T47D (cell line): ENCODE measurements at regions not wholly inside any gene's neighbourhood (a gene's known extent, or its start where the extent isn't known, plus 50 kb on each side); places are given as distances from the start of the nearest gene placed in this dataset.

Source experiments
- DNase-seq, 2 experiments: peaks; one replicate each; pipeline versions ENCODE4 v3.0.0 to v3.0.0-alpha.2; 2011 to 2012; ENCODE audit warnings: low read depth in 1 of 2, low spot score in 1 of 2
- JUND ChIP-seq: IDR thresholded peaks from 2 replicates; pipeline ENCODE4 v1.6.1; 2012; ENCODE audit warnings: low read depth
- in situ Hi-C: cut with HindIII; loops from 2 replicates; pipeline ENCODE4 v1.10.0; 2016; ENCODE audit warnings: low sequenced_read_pairs, low pct_unique_long_range_greater_than_20kb

- DNase-seq: no peak
- no peak for TF ChIP-seq JUND
- in situ Hi-C loops: no loop called here
Observed at GRCh38 chr7:18194616-18195015, 167.0 kb upstream of the PRPS1L1 start.

DNA sequence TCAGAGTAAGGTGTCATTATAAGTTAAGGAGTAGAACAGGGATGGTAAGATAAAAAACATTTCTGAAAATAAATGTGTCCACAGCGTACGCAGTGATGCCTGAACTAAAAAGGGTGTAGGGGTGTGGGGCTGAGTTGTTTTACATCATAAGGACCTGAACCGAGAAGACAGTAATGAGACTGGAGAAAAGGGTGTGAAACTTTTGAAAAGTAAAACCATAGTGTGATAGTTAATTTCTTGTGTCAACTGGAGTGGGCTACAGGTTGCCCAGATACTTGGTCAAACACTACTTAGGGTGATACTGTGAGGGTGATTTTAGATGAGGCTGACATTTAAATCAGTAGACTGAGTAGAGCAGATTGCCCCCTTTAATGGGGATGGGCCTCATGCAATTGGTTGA lies 169.0 kb upstream of the PRPS1L1 start:
- in situ Hi-C loops: no loop called here
- DNase-seq: no peak
- TF ChIP-seq JUND: no peak

DNA sequence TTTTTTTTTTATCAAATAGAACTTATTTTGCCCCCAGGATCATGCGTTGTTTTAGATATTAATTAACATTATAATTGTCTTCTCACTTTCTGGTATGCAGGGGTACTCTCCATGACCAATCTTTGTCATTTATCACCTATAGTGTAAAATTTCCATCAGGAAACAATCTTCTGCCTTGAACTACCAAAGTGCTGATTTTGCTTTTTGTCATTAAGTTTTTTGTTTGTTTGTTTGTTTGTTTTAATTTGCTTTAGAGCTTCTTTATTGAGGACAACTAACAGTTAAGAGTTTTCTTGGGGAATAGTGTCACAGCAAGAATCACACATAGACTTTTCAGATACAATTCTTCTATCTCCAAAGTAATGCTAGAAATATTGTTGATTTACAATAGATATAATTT lies 171.2 kb upstream of the PRPS1L1 start:
- TF ChIP-seq JUND: no peak
- DNase-seq: no peak
- in situ Hi-C loops: no loop called here

- in situ Hi-C loops: no loop called here
- DNase-seq: no peak
- no peak for TF ChIP-seq JUND
Observed at GRCh38 chr7:18200266-18200665, 172.6 kb upstream of the PRPS1L1 start.

DNA sequence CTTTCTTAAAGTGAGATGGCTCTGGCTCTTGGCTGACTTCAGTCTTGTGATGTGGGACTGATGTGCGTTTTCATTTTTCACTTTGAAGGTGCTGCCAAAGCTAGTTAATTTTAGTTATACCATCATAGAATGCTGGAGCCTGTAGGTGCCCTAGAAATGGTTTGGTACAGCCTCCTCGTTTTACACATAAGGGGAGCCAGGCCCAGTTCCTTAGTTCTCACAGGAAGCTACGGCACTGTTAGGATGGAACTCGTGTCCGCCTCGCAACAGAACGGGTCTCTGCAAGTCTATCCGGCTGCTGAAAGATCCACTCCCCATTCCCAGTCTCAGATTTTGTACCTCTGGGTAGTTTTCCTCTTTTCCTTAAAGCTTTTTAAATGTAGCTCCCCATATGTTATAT lies 173.2 kb upstream of the PRPS1L1 start:
- TF ChIP-seq JUND: no peak
- in situ Hi-C loops: no loop called here
- no peak for DNase-seq

GRCh38 chr7:18201350-18201749 lies 173.7 kb upstream of the PRPS1L1 start:
- in situ Hi-C loops: no loop called here
- no peak for TF ChIP-seq JUND
- DNase-seq: no peak

DNA sequence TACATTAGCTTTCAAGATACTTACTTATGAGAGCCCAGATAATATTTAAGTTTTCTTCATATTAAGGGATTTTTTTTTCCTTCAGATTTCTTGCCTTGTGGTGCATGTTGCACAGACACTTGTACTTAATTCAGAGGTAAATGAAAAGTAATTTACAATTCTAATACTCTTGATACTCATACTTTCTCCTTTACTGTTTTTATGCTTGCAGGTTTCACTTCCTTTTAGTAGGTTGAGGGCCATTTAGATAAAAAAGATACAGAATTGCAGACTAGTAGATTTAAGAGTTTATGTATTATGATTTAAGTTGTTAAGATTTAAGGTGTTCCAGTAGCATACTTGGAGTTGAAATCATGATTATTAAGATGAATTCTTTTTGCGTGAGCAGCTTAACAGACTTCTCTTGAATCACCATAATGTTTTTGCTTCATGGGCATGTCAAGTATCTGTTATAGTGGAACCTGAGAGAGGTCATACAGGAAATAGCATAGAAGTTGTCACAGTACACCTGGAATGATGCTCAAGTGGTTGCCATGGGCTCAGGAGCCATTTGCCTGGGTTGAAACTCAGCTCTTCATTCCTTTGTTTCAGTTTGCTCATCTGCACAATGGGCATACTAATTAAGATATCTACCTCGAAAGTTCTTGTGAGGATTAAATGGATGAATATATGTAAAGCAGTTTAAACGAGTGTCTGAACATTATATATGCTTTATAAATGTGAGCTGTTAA lies 174.8 kb upstream of the PRPS1L1 start:
- no peak for DNase-seq
- TF ChIP-seq JUND: no peak
- in situ Hi-C loops: no loop called here

GRCh38 chr7:18206331-18206730 lies 178.7 kb upstream of the PRPS1L1 start:
- in situ Hi-C loops: no loop called here
- DNase-seq: no peak
- no peak for TF ChIP-seq JUND

GRCh38 chr7:18208921-18209320 lies 181.3 kb upstream of the PRPS1L1 start:
- DNase-seq: peak in 1 of 2 experiments; percentile 75
- in situ Hi-C loops: no loop called here
- no peak for TF ChIP-seq JUND

- DNase-seq: no peak
- in situ Hi-C loops: no loop called here
- no peak for TF ChIP-seq JUND
Observed at GRCh38 chr7:18210377-18210776, 182.7 kb upstream of the PRPS1L1 start.

DNA sequence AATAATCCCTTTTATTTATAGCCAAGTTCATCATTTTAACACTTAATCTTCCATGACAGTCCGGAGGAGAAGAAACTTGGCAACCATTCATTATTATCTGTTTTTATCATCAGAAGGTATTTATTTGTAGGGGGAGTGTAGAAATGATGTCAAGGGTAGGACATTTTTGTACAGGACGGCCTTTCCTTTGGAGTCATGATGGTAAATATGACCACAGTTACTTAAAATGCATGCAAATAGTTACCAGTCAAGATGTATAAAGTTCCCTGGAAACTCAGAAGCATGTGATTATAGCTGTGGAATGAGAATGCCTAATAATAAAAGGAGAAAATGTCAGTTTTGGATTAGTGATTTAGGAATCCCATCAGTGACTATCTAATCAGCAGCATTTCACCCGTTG lies 183.1 kb upstream of the PRPS1L1 start:
- TF ChIP-seq JUND: no peak
- DNase-seq: no peak
- in situ Hi-C loops: no loop called here

DNA sequence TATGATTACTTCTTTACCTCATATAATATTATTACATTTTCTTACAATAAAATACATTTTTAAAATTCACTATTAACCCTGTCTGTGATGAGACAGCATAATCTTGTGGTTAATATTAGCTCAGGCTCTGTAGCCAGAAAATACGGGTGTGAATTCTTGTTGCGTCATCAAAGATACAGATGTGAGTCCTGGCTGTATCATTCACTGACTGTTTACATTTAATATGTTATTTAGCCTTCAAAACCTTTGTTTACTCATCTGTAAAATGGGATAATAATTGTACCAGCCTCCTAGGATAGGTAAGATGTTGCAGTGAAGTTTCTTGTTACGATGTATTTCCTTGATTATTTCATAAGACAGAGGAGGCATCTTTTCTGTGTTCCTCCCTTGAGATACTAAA lies 184.7 kb upstream of the PRPS1L1 start:
- TF ChIP-seq JUND: no peak
- no peak for DNase-seq
- in situ Hi-C loops: no loop called here

GRCh38 chr7:18212758-18213157 lies 185.1 kb upstream of the PRPS1L1 start:
- in situ Hi-C loops: no loop called here
- TF ChIP-seq JUND: no peak
- DNase-seq: no peak

- no peak for DNase-seq
- in situ Hi-C loops: no loop called here
- no peak for TF ChIP-seq JUND
Observed at GRCh38 chr7:18213652-18214051, 186.0 kb upstream of the PRPS1L1 start.
